ENCODE measurements at regions not wholly inside any gene's neighbourhood (a gene's known extent, or its start where the extent isn't known, plus 50 kb on each side); places are given as distances from the start of the nearest gene placed in this dataset.

GRCh38 chr4:90007494-90008167 is 113.0 kb downstream of the MMRN1 start:
- no peaks in the 10 kb centered on the region for H3K4me1 ChIP-seq (ENCODE audit: control extremely low read depth in 1 of 4, control insufficient read depth in 4 of 4, insufficient read depth in 4 of 4, low read length in 3 of 4)
- POLR2A ChIA-PET = no interaction called here
- no peaks in the 10 kb centered on the region for H3K36me3 ChIP-seq (ENCODE audit: control insufficient read depth in 4 of 4, insufficient read depth in 4 of 4, low read length in 3 of 4)
- CTCF ChIA-PET = no interaction called here
- peaks cover 0 to 6% (median 0%) of the 10 kb centered on the region in 5 experiments for H3K9me3 ChIP-seq (ENCODE audit: control extremely low read depth in 1 of 5, control insufficient read depth in 4 of 5, insufficient read depth in 2 of 5, low read depth in 1 of 5, low read length in 4 of 5)
- DNase-seq = no peak
- WGBS (ENCODE audit: insufficient coverage) = 96% methylated on average over 3 of the region's 3 CpGs
- no peaks in the 10 kb centered on the region for H3K27me3 ChIP-seq (replicated peaks in 2 of 5; ENCODE audit: control insufficient read depth in 4 of 5, insufficient read depth in 5 of 5, low read length in 4 of 5)
- no peak overlapping the region for H3K27ac ChIP-seq (ENCODE audit: insufficient read depth in 1 of 2, low read depth in 1 of 2, low read length in 2 of 2, poor library complexity in 1 of 2, severe bottlenecking in 2 of 2)
- H3K4me3 ChIP-seq (ENCODE audit: control insufficient read depth in 1 of 7, extremely low read depth in 1 of 7, insufficient read depth in 4 of 7, low read depth in 2 of 7, low read length in 6 of 7) = no peak overlapping the region

GRCh38 chr4:90012918-90013317 is 114.3 kb upstream of the CCSER1 start:
- 100% methylated on average over 1 of the region's 4 CpGs for whole genome bisulfite sequencing (ENCODE audit: insufficient coverage)
- H3K27me3 ChIP-seq (replicated peaks in 2 of 5; ENCODE audit: control insufficient read depth in 4 of 5, insufficient read depth in 5 of 5, low read length in 4 of 5) = no peaks in the 10 kb centered on the region
- POLR2A ChIA-PET = no interaction called here
- no peak for DNase-seq
- H3K4me1 ChIP-seq (ENCODE audit: control extremely low read depth in 1 of 4, control insufficient read depth in 4 of 4, insufficient read depth in 4 of 4, low read length in 3 of 4) = no peaks in the 10 kb centered on the region
- peaks cover 0 to 6% (median 0%) of the 10 kb centered on the region in 5 experiments for H3K9me3 ChIP-seq (ENCODE audit: control extremely low read depth in 1 of 5, control insufficient read depth in 4 of 5, insufficient read depth in 2 of 5, low read depth in 1 of 5, low read length in 4 of 5)
- no peak overlapping the region for H3K27ac ChIP-seq (ENCODE audit: insufficient read depth in 1 of 2, low read depth in 1 of 2, low read length in 2 of 2, poor library complexity in 1 of 2, severe bottlenecking in 2 of 2)
- H3K4me3 ChIP-seq (ENCODE audit: control insufficient read depth in 1 of 7, extremely low read depth in 1 of 7, insufficient read depth in 4 of 7, low read depth in 2 of 7, low read length in 6 of 7) = no peak overlapping the region
- no peaks in the 10 kb centered on the region for H3K36me3 ChIP-seq (ENCODE audit: control insufficient read depth in 4 of 4, insufficient read depth in 4 of 4, low read length in 3 of 4)
- CTCF ChIA-PET = no interaction called here

DNA sequence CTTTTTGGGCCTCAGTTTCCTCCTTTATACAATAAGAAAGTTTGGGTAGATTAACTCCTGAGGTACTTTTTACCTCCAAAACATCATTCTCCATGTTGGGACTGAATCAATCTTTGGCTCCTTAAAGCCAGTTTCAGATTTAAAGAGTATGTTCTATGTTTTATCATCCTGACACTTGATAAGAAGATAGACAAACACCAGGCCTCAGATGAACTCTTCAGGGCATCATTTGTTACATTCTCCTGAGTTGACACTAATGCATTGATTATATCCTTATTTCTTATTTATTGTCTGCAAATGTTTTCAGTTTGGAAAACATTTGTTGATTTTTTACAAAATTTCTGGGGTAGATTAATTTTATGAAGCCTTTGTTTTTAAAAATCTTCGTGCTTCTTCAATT is 102.7 kb upstream of the CCSER1 start:
- Histone ChIP-seq H3K27ac (ENCODE audit: insufficient read depth in 1 of 2, low read depth in 1 of 2, low read length in 2 of 2, poor library complexity in 1 of 2, severe bottlenecking in 2 of 2) (no peak overlapping the region), H3K9me3 (ENCODE audit: control extremely low read depth in 1 of 5, control insufficient read depth in 4 of 5, insufficient read depth in 2 of 5, low read depth in 1 of 5, low read length in 4 of 5) (peaks cover 0 to under 1% (median 0%) of the 10 kb centered on the region in 5 experiments), H3K27me3 (replicated peaks in 2 of 5; ENCODE audit: control insufficient read depth in 4 of 5, insufficient read depth in 5 of 5, low read length in 4 of 5) (no peaks in the 10 kb centered on the region), H3K4me1 (ENCODE audit: control extremely low read depth in 1 of 4, control insufficient read depth in 4 of 4, insufficient read depth in 4 of 4, low read length in 3 of 4) (peaks cover 0 to 42% (median 8%) of the 10 kb centered on the region in 4 experiments), H3K4me3 (ENCODE audit: control insufficient read depth in 1 of 7, extremely low read depth in 1 of 7, insufficient read depth in 4 of 7, low read depth in 2 of 7, low read length in 6 of 7) (no peak overlapping the region), H3K36me3 (ENCODE audit: control insufficient read depth in 4 of 4, insufficient read depth in 4 of 4, low read length in 3 of 4) (no peaks in the 10 kb centered on the region)
- CTCF ChIA-PET = no interaction called here
- DNase-seq = no peak
- no CpG with 5 or more reads among the region's 1 CpG for WGBS (ENCODE audit: insufficient coverage)
- POLR2A ChIA-PET = no interaction called here

GRCh38 chr4:90025248-90025647 is 101.9 kb upstream of the CCSER1 start:
- DNase-seq = peak; percentile 16 to 41 (median 40)
- H3K4me1 ChIP-seq (ENCODE audit: control extremely low read depth in 1 of 4, control insufficient read depth in 4 of 4, insufficient read depth in 4 of 4, low read length in 3 of 4) = peaks cover 0 to 42% (median 8%) of the 10 kb centered on the region in 4 experiments
- no peaks in the 10 kb centered on the region for H3K36me3 ChIP-seq (ENCODE audit: control insufficient read depth in 4 of 4, insufficient read depth in 4 of 4, low read length in 3 of 4)
- CTCF ChIA-PET = no interaction called here
- H3K27me3 ChIP-seq (replicated peaks in 2 of 5; ENCODE audit: control insufficient read depth in 4 of 5, insufficient read depth in 5 of 5, low read length in 4 of 5) = no peaks in the 10 kb centered on the region
- no peak overlapping the region for H3K27ac ChIP-seq (ENCODE audit: insufficient read depth in 1 of 2, low read depth in 1 of 2, low read length in 2 of 2, poor library complexity in 1 of 2, severe bottlenecking in 2 of 2)
- no peak overlapping the region for H3K4me3 ChIP-seq (ENCODE audit: control insufficient read depth in 1 of 7, extremely low read depth in 1 of 7, insufficient read depth in 4 of 7, low read depth in 2 of 7, low read length in 6 of 7)
- H3K9me3 ChIP-seq (ENCODE audit: control extremely low read depth in 1 of 5, control insufficient read depth in 4 of 5, insufficient read depth in 2 of 5, low read depth in 1 of 5, low read length in 4 of 5) = no peaks in the 10 kb centered on the region
- POLR2A ChIA-PET = no interaction called here
- WGBS (ENCODE audit: insufficient coverage) = no CpG with 5 or more reads among the region's 1 CpG

DNA sequence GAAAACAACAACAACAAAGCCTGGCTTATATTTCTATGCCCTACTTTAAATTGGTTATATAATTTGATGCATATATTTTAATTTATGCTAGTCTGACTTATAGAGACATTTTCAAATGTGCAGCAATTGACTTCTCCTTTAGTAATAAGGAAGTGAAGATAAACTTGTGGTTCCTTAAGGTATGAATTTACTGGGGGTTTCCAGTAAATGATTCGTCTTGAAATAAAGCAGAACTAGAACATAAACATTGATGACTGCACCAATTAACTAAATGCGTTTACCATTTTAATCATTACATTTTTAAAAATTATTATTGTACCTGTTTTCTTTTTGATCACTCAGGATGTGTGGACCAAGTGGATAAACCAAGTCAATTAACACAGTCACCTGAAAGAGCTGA is 99.6 kb upstream of the CCSER1 start:
- WGBS (ENCODE audit: insufficient coverage) = no CpG with 5 or more reads among the region's 2 CpGs
- CTCF ChIA-PET = no interaction called here
- H3K27me3 ChIP-seq (replicated peaks in 2 of 5; ENCODE audit: control insufficient read depth in 4 of 5, insufficient read depth in 5 of 5, low read length in 4 of 5) = no peaks in the 10 kb centered on the region
- no peak overlapping the region for H3K27ac ChIP-seq (ENCODE audit: insufficient read depth in 1 of 2, low read depth in 1 of 2, low read length in 2 of 2, poor library complexity in 1 of 2, severe bottlenecking in 2 of 2)
- POLR2A ChIA-PET = no interaction called here
- H3K9me3 ChIP-seq (ENCODE audit: control extremely low read depth in 1 of 5, control insufficient read depth in 4 of 5, insufficient read depth in 2 of 5, low read depth in 1 of 5, low read length in 4 of 5) = no peaks in the 10 kb centered on the region
- no peaks in the 10 kb centered on the region for H3K36me3 ChIP-seq (ENCODE audit: control insufficient read depth in 4 of 4, insufficient read depth in 4 of 4, low read length in 3 of 4)
- DNase-seq = peak; percentile 34 to 87 (median 79)
- no peak overlapping the region for H3K4me3 ChIP-seq (ENCODE audit: control insufficient read depth in 1 of 7, extremely low read depth in 1 of 7, insufficient read depth in 4 of 7, low read depth in 2 of 7, low read length in 6 of 7)
- peaks cover 0 to 39% (median 8%) of the 10 kb centered on the region in 4 experiments for H3K4me1 ChIP-seq (ENCODE audit: control extremely low read depth in 1 of 4, control insufficient read depth in 4 of 4, insufficient read depth in 4 of 4, low read length in 3 of 4)

GRCh38 chr4:90028460-90028859 is 98.7 kb upstream of the CCSER1 start:
- no peak overlapping the region for H3K4me3 ChIP-seq (ENCODE audit: control insufficient read depth in 1 of 7, extremely low read depth in 1 of 7, insufficient read depth in 4 of 7, low read depth in 2 of 7, low read length in 6 of 7)
- no peak for DNase-seq
- CTCF ChIA-PET = no interaction called here
- POLR2A ChIA-PET = no interaction called here
- peaks cover 0 to 31% (median 7%) of the 10 kb centered on the region in 4 experiments for H3K4me1 ChIP-seq (ENCODE audit: control extremely low read depth in 1 of 4, control insufficient read depth in 4 of 4, insufficient read depth in 4 of 4, low read length in 3 of 4)
- no peaks in the 10 kb centered on the region for H3K9me3 ChIP-seq (ENCODE audit: control extremely low read depth in 1 of 5, control insufficient read depth in 4 of 5, insufficient read depth in 2 of 5, low read depth in 1 of 5, low read length in 4 of 5)
- no peak overlapping the region for H3K27ac ChIP-seq (ENCODE audit: insufficient read depth in 1 of 2, low read depth in 1 of 2, low read length in 2 of 2, poor library complexity in 1 of 2, severe bottlenecking in 2 of 2)
- no peaks in the 10 kb centered on the region for H3K36me3 ChIP-seq (ENCODE audit: control insufficient read depth in 4 of 4, insufficient read depth in 4 of 4, low read length in 3 of 4)
- peaks cover 0 to 2% (median 0%) of the 10 kb centered on the region in 5 experiments for H3K27me3 ChIP-seq (replicated peaks in 2 of 5; ENCODE audit: control insufficient read depth in 4 of 5, insufficient read depth in 5 of 5, low read length in 4 of 5)
- WGBS (ENCODE audit: insufficient coverage) = no CpG with 5 or more reads among the region's 2 CpGs

- DNase-seq = no peak
- Histone ChIP-seq H3K9me3 (ENCODE audit: control extremely low read depth in 1 of 5, control insufficient read depth in 4 of 5, insufficient read depth in 2 of 5, low read depth in 1 of 5, low read length in 4 of 5) (no peaks in the 10 kb centered on the region), H3K27me3 (replicated peaks in 2 of 5; ENCODE audit: control insufficient read depth in 4 of 5, insufficient read depth in 5 of 5, low read length in 4 of 5) (peaks cover 0 to 2% (median 0%) of the 10 kb centered on the region in 5 experiments), H3K4me1 (ENCODE audit: control extremely low read depth in 1 of 4, control insufficient read depth in 4 of 4, insufficient read depth in 4 of 4, low read length in 3 of 4) (peaks cover 0 to 30% (median 7%) of the 10 kb centered on the region in 4 experiments), H3K4me3 (ENCODE audit: control insufficient read depth in 1 of 7, extremely low read depth in 1 of 7, insufficient read depth in 4 of 7, low read depth in 2 of 7, low read length in 6 of 7) (no peak overlapping the region), H3K27ac (ENCODE audit: insufficient read depth in 1 of 2, low read depth in 1 of 2, low read length in 2 of 2, poor library complexity in 1 of 2, severe bottlenecking in 2 of 2) (no peak overlapping the region), H3K36me3 (ENCODE audit: control insufficient read depth in 4 of 4, insufficient read depth in 4 of 4, low read length in 3 of 4) (no peaks in the 10 kb centered on the region)
- 100% methylated on average over 3 of the region's 3 CpGs for WGBS (ENCODE audit: insufficient coverage)
- POLR2A ChIA-PET = no interaction called here
- CTCF ChIA-PET = no interaction called here
Observed at GRCh38 chr4:90030202-90030601, 97.0 kb upstream of the CCSER1 start.

All from common myeloid progenitor, CD34-positive (primary cell).